Right hindlimb (tissue), 1 donor: ENCODE measurements at regions not wholly inside any gene's neighbourhood (a gene's known extent, or its start where the extent isn't known, plus 50 kb on each side); places are given as distances from the start of the nearest gene placed in this dataset.
"Not testable (repeated sequence)": the region's sequence is repeated elsewhere in the genome, so short reads cannot be mapped to it uniquely, and the experiment has no call there.

ENCODE experiments used
- DNase-seq: peaks from one replicate; pipeline ENCODE4 v3.0.0-alpha.2; 2018

- not testable (repeated sequence) for DNase-seq
Measured at GRCh38 chr1:242900558-242900957, 354.5 kb downstream of the CEP170 start.

GRCh38 chr1:242890192-242890741 is 364.8 kb downstream of the CEP170 start:
- DNase-seq = peak; percentile 70

DNA sequence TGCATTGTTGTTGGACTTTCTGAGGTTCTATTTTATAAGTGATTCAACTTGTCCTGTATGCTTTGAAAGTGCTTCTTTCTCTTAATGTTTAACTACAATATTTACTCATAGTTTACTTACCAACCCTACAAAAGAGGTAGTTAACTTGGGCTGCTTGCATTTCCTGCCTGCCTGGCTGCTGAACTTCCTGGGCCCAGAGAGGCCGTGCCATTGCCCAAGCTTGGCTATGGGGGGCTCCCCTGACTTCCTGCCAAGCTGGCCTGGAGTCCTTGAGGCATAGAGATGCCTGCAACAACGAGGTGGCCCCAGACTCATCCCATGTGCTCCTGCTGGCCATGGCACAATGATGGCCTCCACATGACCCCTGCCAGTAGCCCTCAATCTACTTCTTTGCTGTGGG is 361.6 kb upstream of the PLD5 start:
- no peak for DNase-seq

DNA sequence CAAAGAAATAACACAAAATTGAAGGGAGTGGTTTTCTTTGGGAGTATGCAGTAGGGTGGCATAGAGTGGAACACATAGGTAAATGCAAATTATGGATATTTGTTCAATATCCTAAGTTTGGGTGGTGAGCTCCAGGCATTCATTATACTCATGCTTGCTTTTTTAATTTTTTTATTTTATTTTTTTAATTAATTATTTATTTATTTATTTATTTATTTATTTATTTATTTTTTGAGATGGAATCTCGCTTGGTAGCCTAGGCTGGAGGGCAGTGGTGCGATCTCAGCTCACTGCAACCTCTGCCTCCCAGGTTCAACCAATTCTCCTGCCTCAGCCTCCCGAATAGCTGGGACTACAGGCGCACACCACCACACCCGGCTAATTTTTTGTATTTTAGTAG is 355.5 kb upstream of the PLD5 start:
- DNase-seq = not testable (repeated sequence)

DNA sequence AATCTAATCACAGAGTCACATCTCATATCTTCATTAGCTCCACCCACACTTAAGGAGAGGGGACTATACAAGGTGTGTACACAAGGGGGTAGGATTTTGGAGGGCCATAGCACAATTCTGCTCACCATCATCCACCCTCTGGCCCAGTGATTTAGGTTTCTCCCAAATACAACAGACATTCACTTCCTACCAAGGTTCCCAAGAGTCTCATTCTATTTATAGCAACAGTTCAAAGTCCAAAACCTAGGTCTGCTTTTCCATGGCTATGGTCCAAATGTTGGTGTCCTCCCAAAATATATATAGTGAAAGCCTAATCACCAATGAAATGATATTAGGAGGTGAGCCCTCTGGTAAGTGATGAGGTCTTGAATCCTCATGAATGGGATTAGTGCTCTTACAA is 353.2 kb upstream of the PLD5 start:
- DNase-seq = no peak

- no peak for DNase-seq
Measured at GRCh38 chr1:242877229-242877628, 352.7 kb upstream of the PLD5 start.

DNA sequence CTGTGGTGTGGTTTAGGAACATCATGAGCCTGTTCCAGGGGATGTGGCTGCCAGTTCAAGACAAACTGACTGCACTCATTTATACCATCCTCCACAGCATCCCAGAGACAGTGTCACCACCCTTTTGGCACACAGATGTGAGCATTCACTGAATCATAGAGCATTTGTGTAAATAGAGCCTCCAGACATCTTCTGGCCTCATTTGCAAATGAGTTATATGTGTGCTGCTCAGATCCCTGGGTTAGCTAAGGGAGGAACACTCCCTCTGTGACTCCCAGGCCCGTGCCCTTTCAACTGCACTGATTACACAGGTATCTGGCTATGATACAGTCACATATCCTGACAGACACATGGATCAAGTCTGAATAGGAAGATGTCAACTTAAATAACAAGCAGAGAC is 351.5 kb upstream of the PLD5 start:
- no peak for DNase-seq

DNA sequence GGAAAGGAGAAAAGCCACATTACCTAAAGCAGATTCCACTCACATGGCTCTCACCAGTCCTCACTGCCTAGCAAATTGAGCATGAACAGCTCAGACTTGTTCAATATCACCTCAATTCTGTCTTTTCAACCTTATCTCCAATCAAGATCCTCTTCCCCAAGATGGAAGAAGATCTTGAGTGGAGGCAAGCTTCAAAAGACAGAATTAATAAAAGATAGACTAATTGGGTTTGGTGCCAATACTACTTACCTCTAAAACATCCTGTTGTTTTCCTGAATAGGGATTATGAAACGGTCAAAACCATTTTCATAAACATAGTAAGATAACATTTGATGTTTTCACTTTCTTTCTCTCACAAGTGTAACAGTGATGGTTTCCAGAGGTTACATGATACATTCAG is 349.2 kb upstream of the PLD5 start:
- DNase-seq = no peak

DNA sequence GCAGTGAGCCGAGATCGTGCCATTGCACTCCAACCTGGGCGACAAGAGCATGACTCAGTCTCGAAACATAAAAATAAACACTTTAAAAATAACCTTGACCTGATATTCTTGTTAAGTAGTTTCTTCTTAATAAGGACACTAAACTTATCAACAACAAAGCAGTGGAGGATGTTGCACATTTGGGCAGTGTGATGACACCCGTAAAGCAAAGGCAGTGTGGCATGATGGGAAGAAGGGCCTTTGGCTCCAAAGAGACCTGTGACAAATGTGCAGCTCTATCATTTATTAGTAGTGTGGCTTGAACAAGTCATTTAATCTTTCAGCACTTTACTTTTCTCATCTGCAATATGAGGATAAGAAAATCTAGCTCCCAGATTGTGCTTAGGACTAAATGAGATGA is 348.0 kb upstream of the PLD5 start:
- no peak for DNase-seq

GRCh38 chr1:242871471-242872030 is 347.1 kb upstream of the PLD5 start:
- no peak for DNase-seq

DNA sequence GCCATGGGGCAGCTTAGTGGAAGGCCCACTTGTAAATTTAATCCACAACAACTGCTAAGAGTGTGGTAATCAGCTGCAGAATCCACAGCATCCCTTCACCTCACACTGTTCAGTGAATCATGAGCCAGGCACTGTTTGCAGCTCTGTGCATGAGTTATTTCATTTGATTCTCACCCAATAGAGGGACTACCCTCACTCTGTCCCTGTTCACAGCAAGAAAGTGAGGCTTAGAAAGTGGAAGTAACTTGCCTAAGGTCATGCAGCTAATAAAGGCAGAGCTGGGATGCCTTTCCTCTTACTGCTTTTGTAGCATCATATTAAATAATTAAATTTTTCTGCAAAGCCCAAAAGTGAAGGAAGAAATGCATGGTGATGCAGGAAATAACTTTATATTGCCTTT is 346.5 kb upstream of the PLD5 start:
- DNase-seq = no peak

DNA sequence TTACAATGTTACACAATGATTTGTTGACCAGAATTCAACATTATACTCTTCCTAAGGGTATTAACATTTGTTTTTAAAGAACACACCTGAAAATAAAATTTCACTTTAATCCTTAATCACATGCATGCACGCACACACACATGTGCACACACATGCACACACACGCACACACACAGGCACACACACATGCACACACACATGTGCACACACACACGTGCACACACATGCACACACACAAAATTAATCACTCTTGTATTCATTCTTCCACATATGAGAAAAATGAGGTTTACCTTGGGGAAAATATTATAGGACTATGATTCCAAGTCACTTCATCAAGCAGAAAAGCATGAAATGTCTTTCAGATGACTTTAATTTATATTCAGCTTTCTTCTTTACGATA is 331.8 kb upstream of the PLD5 start:
- no peak for DNase-seq

GRCh38 chr1:242854466-242854865 is 330.0 kb upstream of the PLD5 start:
- no peak for DNase-seq

- DNase-seq = no peak
Measured at GRCh38 chr1:242847390-242847993, 323.0 kb upstream of the PLD5 start.

DNA sequence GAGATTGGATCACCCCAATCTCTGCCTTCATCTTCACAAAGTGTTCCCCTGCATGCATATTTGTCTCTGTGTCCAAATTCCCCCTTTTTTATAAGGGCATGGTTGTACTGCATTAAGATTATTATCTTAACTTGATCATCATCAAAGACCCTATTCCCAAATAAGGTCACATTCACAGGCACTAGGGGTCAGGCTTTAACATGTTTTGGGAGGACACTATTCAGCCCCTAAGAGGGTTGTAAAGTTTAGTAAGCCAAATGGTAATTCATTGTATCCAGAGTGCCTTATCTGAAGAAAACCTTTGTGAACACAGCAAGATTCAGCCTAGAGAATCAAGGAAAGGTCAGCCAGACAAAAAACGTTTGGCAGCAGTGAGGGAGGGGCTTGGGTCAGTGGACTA is 317.6 kb upstream of the PLD5 start:
- no peak for DNase-seq

- no peak for DNase-seq
Measured at GRCh38 chr1:242839101-242839500, 314.6 kb upstream of the PLD5 start.

- DNase-seq = no peak
Measured at GRCh38 chr1:242836423-242836822, 311.9 kb upstream of the PLD5 start.

GRCh38 chr1:242828828-242829227 is 304.3 kb upstream of the PLD5 start:
- no peak for DNase-seq

GRCh38 chr1:242828199-242828598 is 303.7 kb upstream of the PLD5 start:
- DNase-seq = no peak

- no peak for DNase-seq
Measured at GRCh38 chr1:242827538-242827937, 303.0 kb upstream of the PLD5 start.

- DNase-seq = no peak
Measured at GRCh38 chr1:242826701-242827336, 302.3 kb upstream of the PLD5 start.

- DNase-seq = no peak
Measured at GRCh38 chr1:242824435-242824834, 299.9 kb upstream of the PLD5 start.

- no peak for DNase-seq
Measured at GRCh38 chr1:242813490-242814091, 289.1 kb upstream of the PLD5 start.
